ENCODE measurements at regions not wholly inside any gene's neighbourhood (a gene's known extent, or its start where the extent isn't known, plus 50 kb on each side); places are given as distances from the start of the nearest gene placed in this dataset.

- TF ChIP-seq CTCF (IDR thresholded peaks at IDR 0.05) (no peak), EP300 (IDR thresholded peaks at IDR 0.05) (no peak), POLR2A (IDR thresholded peaks at IDR 0.05) (no peak), POLR2AphosphoS5 (IDR thresholded peaks at IDR 0.05) (no peak)
These were observed 389.9 kb downstream of the DOK5 start for GRCh38 chr20:54865273-54865672.
